ENCODE measurements at regions not wholly inside any gene's neighbourhood (a gene's known extent, or its start where the extent isn't known, plus 50 kb on each side); places are given as distances from the start of the nearest gene placed in this dataset.

DNA sequence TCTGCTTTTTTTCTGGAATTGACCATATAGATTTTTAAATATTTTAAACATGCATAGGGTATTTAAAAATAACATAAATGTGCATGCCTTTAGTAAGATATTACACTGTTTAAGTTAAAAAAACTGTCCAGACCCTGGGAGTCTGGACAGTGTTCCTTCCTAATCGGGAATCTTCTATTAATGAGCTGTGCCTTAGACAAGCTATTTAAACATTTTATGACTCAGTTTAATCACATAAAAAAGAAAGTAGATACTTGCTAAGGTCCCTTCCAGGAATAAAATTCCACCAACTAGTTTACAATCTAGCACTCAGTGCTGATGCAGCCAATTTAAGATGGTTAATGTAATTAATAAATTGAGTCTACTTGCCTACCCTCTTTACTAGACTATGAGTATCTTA is 140.4 kb upstream of the DPH6 start:
- no peak for DNase-seq (ENCODE audit: extremely low read depth, low read depth)
- no peak for TF ChIP-seq CTCF (IDR thresholded peaks at IDR 0.05; ENCODE audit: low read depth, low read length)

DNA sequence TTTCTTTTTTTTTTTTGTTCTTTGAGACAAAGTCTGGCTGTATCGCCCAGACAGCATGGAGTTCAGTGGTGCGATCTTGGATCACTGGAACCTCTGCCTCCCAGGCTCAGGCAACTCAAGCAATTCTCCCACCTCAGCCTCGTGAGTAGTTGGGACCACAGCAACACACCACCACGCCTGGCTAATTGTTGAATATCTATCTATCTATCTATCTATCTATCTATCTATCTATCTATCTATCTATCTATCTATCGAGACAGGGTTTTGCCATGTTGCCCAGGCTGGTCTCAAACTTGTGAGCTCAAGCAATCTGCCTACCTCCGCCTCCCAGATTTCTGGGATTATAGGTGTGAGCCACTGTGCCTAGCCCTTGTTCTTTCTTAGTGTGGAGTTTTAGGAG is 143.3 kb upstream of the DPH6 start:
- no peak for TF ChIP-seq CTCF (IDR thresholded peaks at IDR 0.05; ENCODE audit: low read depth, low read length)
- no peak for DNase-seq (ENCODE audit: extremely low read depth, low read depth)

DNA sequence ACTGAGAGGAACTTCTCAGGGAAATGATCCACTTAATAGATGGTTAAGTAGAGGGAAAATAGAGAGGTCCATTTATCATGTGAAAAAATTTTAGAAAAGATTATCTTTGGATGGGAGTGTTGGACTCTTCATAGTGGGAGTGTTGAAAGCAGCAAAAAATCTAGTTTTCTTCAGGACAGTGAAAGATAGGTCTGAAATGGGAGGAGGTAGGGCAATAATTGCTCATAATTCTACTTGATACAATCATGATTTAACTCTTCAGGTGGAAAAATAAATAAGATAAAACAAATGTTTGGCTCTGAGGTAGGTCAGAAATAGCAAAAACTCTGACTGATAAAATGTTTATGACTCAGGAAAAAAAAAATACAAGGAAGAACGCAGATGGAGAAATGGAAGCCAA is 144.1 kb upstream of the DPH6 start:
- no peak for TF ChIP-seq CTCF (IDR thresholded peaks at IDR 0.05; ENCODE audit: low read depth, low read length)
- DNase-seq (ENCODE audit: extremely low read depth, low read depth): no peak

DNA sequence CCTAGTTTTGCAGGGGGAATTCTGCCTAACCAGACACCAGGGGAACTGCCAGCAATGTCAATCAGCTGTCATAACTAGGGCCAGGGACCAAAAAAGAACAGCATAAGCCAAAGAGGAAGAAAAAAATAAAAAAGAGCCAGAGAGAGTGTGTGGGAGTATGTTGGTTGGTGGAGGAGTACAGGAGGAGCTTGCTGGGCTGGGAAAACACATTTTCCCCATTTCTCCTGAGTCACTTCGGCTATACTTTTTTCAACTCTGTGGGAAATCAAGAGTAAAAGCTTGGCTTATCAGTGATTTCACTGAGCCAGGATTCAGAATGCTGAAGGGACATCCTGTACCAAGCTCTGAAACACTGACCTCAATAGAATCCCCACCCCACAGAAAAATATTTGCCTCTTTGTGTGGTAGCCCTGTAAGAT is 144.7 kb upstream of the DPH6 start:
- TF ChIP-seq CTCF (IDR thresholded peaks at IDR 0.05; ENCODE audit: low read depth, low read length): no peak
- DNase-seq (ENCODE audit: extremely low read depth, low read depth): no peak

GRCh38 chr15:35691173-35691761 is 145.3 kb upstream of the DPH6 start:
- no peak for DNase-seq (ENCODE audit: extremely low read depth, low read depth)
- no peak for TF ChIP-seq CTCF (IDR thresholded peaks at IDR 0.05; ENCODE audit: low read depth, low read length)

DNA sequence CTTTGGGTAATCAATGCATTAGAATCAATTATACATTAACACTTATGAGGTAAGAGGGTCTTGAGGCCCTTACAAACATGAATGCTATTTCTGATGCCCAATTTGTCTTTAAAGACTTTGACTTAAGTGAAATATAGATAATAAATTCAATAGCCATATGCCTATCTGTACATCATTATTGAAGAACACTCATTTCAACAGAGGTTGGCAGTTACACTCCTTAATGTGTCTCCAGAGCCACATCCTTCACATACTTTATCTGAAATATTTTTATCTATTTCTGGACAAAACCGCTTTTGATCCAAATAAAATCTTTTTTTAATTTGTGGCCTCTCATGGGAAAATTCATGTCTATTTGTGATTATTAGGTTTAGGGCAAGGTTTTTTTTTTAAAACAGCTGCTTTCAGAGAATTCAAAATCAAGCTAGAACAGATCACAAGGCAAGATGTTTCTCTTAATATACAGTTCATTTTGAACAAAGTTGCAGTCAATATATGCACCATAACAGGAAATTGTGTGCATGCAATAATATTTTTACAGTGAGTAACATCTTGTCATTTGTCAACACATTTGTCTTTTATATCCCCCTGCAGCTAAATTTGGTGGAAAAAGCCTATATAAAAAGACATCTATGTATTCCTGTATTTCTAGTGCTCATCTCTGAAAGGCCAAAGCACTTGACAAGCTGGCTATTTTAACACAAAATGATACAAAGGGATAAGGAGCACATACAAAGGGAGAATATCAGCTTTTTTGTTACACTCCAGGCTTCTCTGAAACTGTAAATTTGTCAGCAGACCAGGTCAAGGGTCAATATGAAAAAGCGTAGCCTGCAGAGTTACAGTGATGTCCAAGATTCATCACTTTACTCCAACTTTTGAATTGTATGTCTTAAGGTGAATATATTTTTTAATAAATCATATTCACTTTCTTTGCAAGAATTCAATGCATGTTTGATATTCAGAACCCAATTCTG is 146.2 kb upstream of the DPH6 start:
- DNase-seq (ENCODE audit: extremely low read depth, low read depth): no peak
- no peak for TF ChIP-seq CTCF (IDR thresholded peaks at IDR 0.05; ENCODE audit: low read depth, low read length)

- no peak for TF ChIP-seq CTCF (IDR thresholded peaks at IDR 0.05; ENCODE audit: low read depth, low read length)
- DNase-seq (ENCODE audit: extremely low read depth, low read depth): no peak
Measured at GRCh38 chr15:35693286-35693685, 147.3 kb upstream of the DPH6 start.
